ENCODE measurements at regions not wholly inside any gene's neighbourhood (a gene's known extent, or its start where the extent isn't known, plus 50 kb on each side); places are given as distances from the start of the nearest gene placed in this dataset.

DNA sequence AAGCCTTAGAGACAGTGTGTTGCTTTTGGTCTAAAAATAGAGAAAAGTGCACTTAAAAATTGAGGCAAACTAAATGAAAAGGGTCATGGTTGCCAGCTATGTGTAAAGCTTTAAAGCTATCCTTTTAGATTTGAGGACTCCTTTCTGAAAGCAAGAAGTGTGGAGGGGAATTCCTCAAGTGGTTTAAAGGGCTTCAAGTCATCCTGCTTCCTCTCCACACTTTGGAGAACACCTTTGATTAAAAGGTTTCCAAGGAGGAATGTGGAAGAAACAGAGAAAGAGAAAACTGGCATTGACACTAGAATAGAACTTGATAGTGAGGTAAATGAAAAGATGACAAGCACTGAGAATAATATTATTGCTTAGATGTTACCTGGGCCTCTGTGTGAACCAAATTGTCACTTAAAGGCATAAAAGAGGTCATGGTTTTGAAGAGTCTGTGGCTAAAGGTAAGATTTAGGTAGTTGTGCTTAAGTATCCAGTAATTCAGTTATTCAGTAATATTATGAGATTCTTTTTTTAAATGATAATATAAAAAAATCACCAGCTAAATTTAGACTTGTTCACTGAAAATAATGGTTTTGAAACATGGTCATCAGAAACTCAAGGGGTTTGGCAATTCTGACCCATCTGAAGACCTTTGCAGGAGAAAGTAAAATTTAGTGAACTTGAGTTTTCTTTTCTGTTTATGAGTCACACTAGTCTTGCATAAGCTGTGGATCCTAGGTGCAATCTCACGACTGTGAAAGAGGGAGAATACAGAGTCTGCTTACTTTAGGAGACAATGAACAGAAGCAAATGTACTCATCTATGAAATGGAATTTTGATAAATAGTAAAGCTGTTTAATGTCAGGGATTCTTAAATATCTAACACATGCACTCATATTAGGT, 466.0 kb downstream of the KIF20B start:
- TF ChIP-seq, protein P1, sequence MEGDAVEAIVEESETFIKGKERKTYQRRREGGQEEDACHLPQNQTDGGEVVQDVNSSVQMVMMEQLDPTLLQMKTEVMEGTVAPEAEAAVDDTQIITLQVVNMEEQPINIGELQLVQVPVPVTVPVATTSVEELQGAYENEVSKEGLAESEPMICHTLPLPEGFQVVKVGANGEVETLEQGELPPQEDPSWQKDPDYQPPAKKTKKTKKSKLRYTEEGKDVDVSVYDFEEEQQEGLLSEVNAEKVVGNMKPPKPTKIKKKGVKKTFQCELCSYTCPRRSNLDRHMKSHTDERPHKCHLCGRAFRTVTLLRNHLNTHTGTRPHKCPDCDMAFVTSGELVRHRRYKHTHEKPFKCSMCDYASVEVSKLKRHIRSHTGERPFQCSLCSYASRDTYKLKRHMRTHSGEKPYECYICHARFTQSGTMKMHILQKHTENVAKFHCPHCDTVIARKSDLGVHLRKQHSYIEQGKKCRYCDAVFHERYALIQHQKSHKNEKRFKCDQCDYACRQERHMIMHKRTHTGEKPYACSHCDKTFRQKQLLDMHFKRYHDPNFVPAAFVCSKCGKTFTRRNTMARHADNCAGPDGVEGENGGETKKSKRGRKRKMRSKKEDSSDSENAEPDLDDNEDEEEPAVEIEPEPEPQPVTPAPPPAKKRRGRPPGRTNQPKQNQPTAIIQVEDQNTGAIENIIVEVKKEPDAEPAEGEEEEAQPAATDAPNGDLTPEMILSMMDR (IDR thresholded peaks at IDR 0.05): no peak
- no peak for TF ChIP-seq POLR2A (IDR thresholded peaks at IDR 0.05; ENCODE audit: low read depth)
- TF ChIP-seq POLR2AphosphoS5 (IDR thresholded peaks at IDR 0.05): no peak

Data from esophagus muscularis mucosa (tissue), 3 donors.